ENCODE measurements at regions not wholly inside any gene's neighbourhood (a gene's known extent, or its start where the extent isn't known, plus 50 kb on each side); places are given as distances from the start of the nearest gene placed in this dataset.
A peak's percentile ranks its signal among the peaks of the same experiment; 100 is the strongest.

GRCh38 chr18:10015941-10016819 lies 102.4 kb downstream of the VAPA start:
- Histone ChIP-seq H4K20me1 (replicated peaks; ENCODE audit: insufficient read depth) (no peaks in the 10 kb centered on the region), H3F3A (replicated peaks; ENCODE audit: low read depth) (no peaks in the 10 kb centered on the region), H3K36me3 (ENCODE audit: insufficient read depth) (no peaks in the 10 kb centered on the region), H3K27ac (ENCODE audit: low read depth) (no peak overlapping the region), H3K4me3 (no peak overlapping the region), H3K79me2 (replicated peaks; ENCODE audit: insufficient read depth) (no peaks in the 10 kb centered on the region), H2AFZ (peak overlapping the region; percentile 2; the same call in 1 of the 2 replicates), H3K4me1 (ENCODE audit: insufficient read depth) (no peaks in the 10 kb centered on the region), H3K4me2 (no peak overlapping the region), H3K9me2 (ENCODE audit: insufficient read depth) (no peaks in the 10 kb centered on the region), H3K27me3 (ENCODE audit: insufficient read depth) (no peaks in the 10 kb centered on the region)
- Mint-ChIP-seq H3K4me3 (no peak overlapping the region), H3K9me3 (no peaks in the 10 kb centered on the region), H3K27me3 (ENCODE audit: insufficient read depth, low read depth, poor library complexity) (peaks cover 4% of the 10 kb centered on the region), H3K4me1 (peaks cover 7% of the 10 kb centered on the region), H3K27ac (no peak overlapping the region), H3K36me3 (ENCODE audit: low read depth) (no peaks in the 10 kb centered on the region)
- TF ChIP-seq EZH2phosphoT487 (IDR thresholded peaks at IDR 0.05; ENCODE audit: unreplicated experiment) = no peak
- TF ChIP-seq ZNF462 (CRISPR knock-in tag; IDR thresholded peaks at IDR 0.05) = no peak
- no peak for TF ChIP-seq NANOG (IDR thresholded peaks at IDR 0.05; ENCODE audit: borderline replicate concordance)
- peak in 1 of 2 experiments; percentile 53; a peak in 2 of 4 replicates for TF ChIP-seq CTCF (conservative IDR thresholded peaks at IDR 0.05; ENCODE audit: low read depth in 2 of 2)
- TF ChIP-seq REST (IDR thresholded peaks at IDR 0.05; ENCODE audit: unreplicated experiment) = no peak
- ATAC-seq (peak; percentile 85), DNase-seq (ENCODE audit: low spot score) (peak; percentile 21)
